ENCODE measurements at regions not wholly inside any gene's neighbourhood (a gene's known extent, or its start where the extent isn't known, plus 50 kb on each side); places are given as distances from the start of the nearest gene placed in this dataset.

DNA sequence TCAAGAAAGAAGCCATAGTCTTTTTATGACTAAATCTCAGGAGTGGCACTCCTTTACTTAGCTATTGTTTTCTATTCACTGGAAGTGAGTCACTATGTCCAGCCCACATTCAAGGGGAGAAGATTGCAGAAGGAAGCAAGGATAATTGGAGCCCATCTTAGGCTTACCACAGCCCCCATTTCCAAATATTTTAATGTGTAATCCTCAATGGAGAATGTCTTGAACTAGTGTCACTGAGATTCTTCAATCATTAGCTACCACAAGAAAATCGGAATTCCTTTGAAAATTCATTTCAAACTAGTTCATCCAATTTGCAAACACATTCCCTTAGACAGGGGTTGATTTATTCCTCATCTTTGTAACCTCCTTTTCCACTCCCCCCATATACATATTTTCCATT, 84.7 kb downstream of the DLEU7 start:
- Histone ChIP-seq H4K20me1 (ENCODE audit: insufficient read depth, low read length) (no peaks in the 10 kb centered on the region), H3F3A (ENCODE audit: insufficient read depth, low read length) (no peaks in the 10 kb centered on the region), H2AFZ (ENCODE audit: low read length) (no peak overlapping the region), H3K79me2 (ENCODE audit: insufficient read depth, low read length) (no peaks in the 10 kb centered on the region), H3K4me2 (ENCODE audit: low read length) (no peak overlapping the region), H3K9ac (ENCODE audit: low read length) (no peak overlapping the region), H3K4me1 (ENCODE audit: insufficient read depth, low read length, severe bottlenecking) (peaks cover 41% of the 10 kb centered on the region), H3K4me3 (ENCODE audit: low read depth, low read length, poor library complexity, severe bottlenecking) (no peak overlapping the region), H3K36me3 (ENCODE audit: insufficient read depth, low read length) (no peaks in the 10 kb centered on the region), H3K9me2 (ENCODE audit: low read depth, low read length) (no peaks in the 10 kb centered on the region), H3K9me3 (ENCODE audit: low read length) (peaks cover 6% of the 10 kb centered on the region; the same call in 1 of the 2 replicates), H3K27ac (ENCODE audit: low read depth, low read length, poor library complexity, severe bottlenecking) (peak overlapping the region; percentile 8), H3K27me3 (ENCODE audit: insufficient read depth, low read length) (no peaks in the 10 kb centered on the region)
- no peak for TF ChIP-seq EZH2 (IDR thresholded peaks at IDR 0.05; ENCODE audit: borderline replicate concordance, low read length)
- TF ChIP-seq, protein P1, sequence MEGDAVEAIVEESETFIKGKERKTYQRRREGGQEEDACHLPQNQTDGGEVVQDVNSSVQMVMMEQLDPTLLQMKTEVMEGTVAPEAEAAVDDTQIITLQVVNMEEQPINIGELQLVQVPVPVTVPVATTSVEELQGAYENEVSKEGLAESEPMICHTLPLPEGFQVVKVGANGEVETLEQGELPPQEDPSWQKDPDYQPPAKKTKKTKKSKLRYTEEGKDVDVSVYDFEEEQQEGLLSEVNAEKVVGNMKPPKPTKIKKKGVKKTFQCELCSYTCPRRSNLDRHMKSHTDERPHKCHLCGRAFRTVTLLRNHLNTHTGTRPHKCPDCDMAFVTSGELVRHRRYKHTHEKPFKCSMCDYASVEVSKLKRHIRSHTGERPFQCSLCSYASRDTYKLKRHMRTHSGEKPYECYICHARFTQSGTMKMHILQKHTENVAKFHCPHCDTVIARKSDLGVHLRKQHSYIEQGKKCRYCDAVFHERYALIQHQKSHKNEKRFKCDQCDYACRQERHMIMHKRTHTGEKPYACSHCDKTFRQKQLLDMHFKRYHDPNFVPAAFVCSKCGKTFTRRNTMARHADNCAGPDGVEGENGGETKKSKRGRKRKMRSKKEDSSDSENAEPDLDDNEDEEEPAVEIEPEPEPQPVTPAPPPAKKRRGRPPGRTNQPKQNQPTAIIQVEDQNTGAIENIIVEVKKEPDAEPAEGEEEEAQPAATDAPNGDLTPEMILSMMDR (IDR thresholded peaks at IDR 0.05; ENCODE audit: low read length), result no peak

DNA sequence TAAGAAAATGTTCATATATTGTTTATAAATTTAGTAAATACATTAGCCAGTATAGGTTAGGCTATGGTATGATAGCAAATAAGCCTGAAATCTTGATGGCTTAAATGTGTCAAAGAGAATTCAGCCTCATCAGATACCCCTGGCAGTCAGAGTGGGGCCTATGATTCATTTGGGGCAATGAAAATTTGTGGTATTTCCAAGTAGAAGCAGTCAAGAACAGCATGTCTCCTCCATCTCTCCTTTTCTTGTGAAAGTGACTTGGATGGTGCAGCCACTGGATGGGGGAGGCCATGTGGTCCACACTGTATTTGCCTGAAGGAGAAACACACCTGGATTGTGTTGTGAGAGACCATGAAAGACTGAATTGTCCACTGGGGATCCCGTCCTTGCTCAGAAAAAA, 82.7 kb downstream of the DLEU7 start:
- TF ChIP-seq, protein P1 (IDR thresholded peaks at IDR 0.05; ENCODE audit: low read length), result no peak
- TF ChIP-seq EZH2 (IDR thresholded peaks at IDR 0.05; ENCODE audit: borderline replicate concordance, low read length), result no peak
- Histone ChIP-seq H3K9me3 (ENCODE audit: low read length) (0 out of 2 replicates have a peak, but pooled peaks cover 2% of the 10 kb centered on the region), H3K9ac (ENCODE audit: low read length) (no peak overlapping the region), H4K20me1 (ENCODE audit: insufficient read depth, low read length) (no peaks in the 10 kb centered on the region), H3K27me3 (ENCODE audit: insufficient read depth, low read length) (no peaks in the 10 kb centered on the region), H3K4me2 (ENCODE audit: low read length) (no peak overlapping the region), H3K27ac (ENCODE audit: low read depth, low read length, poor library complexity, severe bottlenecking) (peak overlapping the region; percentile 39), H3K36me3 (ENCODE audit: insufficient read depth, low read length) (no peaks in the 10 kb centered on the region), H3F3A (ENCODE audit: insufficient read depth, low read length) (no peaks in the 10 kb centered on the region), H3K4me3 (ENCODE audit: low read depth, low read length, poor library complexity, severe bottlenecking) (no peak overlapping the region), H3K79me2 (ENCODE audit: insufficient read depth, low read length) (no peaks in the 10 kb centered on the region), H3K4me1 (ENCODE audit: insufficient read depth, low read length, severe bottlenecking) (peaks cover 47% of the 10 kb centered on the region), H3K9me2 (ENCODE audit: low read depth, low read length) (no peaks in the 10 kb centered on the region), H2AFZ (ENCODE audit: low read length) (no peak overlapping the region)

DNA sequence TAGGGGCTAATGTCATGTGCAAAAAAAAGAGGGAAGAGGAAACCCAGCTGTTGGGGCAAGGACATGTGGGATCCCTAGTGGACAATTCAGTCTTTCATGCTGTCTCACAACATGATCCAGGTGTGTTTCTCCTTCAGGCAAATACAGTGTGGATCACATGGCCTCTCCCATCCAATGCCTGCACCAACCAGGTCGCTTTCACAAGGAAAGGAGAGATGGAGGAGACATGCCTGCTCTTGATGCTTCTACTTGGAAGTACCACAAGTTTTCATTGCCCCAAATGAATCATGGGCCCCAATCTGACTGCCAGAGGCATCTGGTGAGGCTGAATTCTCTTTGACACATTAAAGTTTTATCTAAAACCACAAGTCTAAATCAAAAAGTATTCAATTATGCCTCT, 82.1 kb downstream of the DLEU7 start:
- Histone ChIP-seq H3K27me3 (ENCODE audit: insufficient read depth, low read length) (no peaks in the 10 kb centered on the region), H3K79me2 (ENCODE audit: insufficient read depth, low read length) (no peaks in the 10 kb centered on the region), H3K27ac (ENCODE audit: low read depth, low read length, poor library complexity, severe bottlenecking) (peak overlapping the region; percentile 39), H3K4me2 (ENCODE audit: low read length) (no peak overlapping the region), H3K9me2 (ENCODE audit: low read depth, low read length) (no peaks in the 10 kb centered on the region), H3K4me3 (ENCODE audit: low read depth, low read length, poor library complexity, severe bottlenecking) (no peak overlapping the region), H3K4me1 (ENCODE audit: insufficient read depth, low read length, severe bottlenecking) (peaks cover 43% of the 10 kb centered on the region), H3K9ac (ENCODE audit: low read length) (no peak overlapping the region), H3K9me3 (ENCODE audit: low read length) (0 out of 2 replicates have a peak, but pooled peaks cover 2% of the 10 kb centered on the region), H3F3A (ENCODE audit: insufficient read depth, low read length) (no peaks in the 10 kb centered on the region), H3K36me3 (ENCODE audit: insufficient read depth, low read length) (no peaks in the 10 kb centered on the region), H4K20me1 (ENCODE audit: insufficient read depth, low read length) (no peaks in the 10 kb centered on the region), H2AFZ (ENCODE audit: low read length) (no peak overlapping the region)
- TF ChIP-seq, protein P1 (IDR thresholded peaks at IDR 0.05; ENCODE audit: low read length), result no peak
- no peak for TF ChIP-seq EZH2 (IDR thresholded peaks at IDR 0.05; ENCODE audit: borderline replicate concordance, low read length)

Data from OCI-LY1 (cell line).